A673 (cell line): ENCODE measurements at regions not wholly inside any gene's neighbourhood (a gene's known extent, or its start where the extent isn't known, plus 50 kb on each side); places are given as distances from the start of the nearest gene placed in this dataset.

Source experiments
- BruUV-seq: library from RNA; stranded (reverse); fragments of 400-500 nt; replicated peaks from 2 replicates; lab custom pipeline; 2021; lab: Mats Ljungman, UMichigan
- CTCF ChIA-PET: fragments of 300-600 bp; sonication (Branson Sonifier 250); formaldehyde crosslinking; loops from one replicate; lab custom pipeline; 2022; ENCODE audit warnings: antibody characterized with exemption; lab: Charles Lee
- POLR2A ChIA-PET: fragments of 300-600 bp; sonication (Branson Sonifier 250); formaldehyde crosslinking; loops from one replicate; lab custom pipeline; 2022; ENCODE audit warnings: antibody characterized with exemption; ENCODE audit not compliant: low non-redundant PET; lab: Charles Lee
- DNase-seq: peaks from one replicate; pipeline ENCODE4 v3.0.0-alpha.2; 2015; ENCODE audit warnings: low spot score
- H3K27ac ChIP-seq: fragments of 200-600 bp; sonication (generic); 2 replicates; pipeline ENCODE4 v1.5.1; 2016; ENCODE audit warnings: mixed run types, low read depth, mild to moderate bottlenecking, mixed read lengths, antibody characterized with exemption, low read length; ENCODE audit not compliant: poor library complexity, severe bottlenecking
- H3K27me3 ChIP-seq: fragments of 200-600 bp; sonication (generic); replicated peaks from 2 replicates; pipeline ENCODE4 v1.6.1; 2017; ENCODE audit warnings: mixed run types, low read depth, mild to moderate bottlenecking, mixed read lengths, antibody characterized with exemption, low read length; ENCODE audit not compliant: insufficient read depth, poor library complexity
- H3K36me3 ChIP-seq: fragments of 200-600 bp; sonication (generic); 2 replicates; pipeline ENCODE4 v1.6.1; 2016; ENCODE audit warnings: mixed run types, mild to moderate bottlenecking, mixed read lengths, antibody characterized with exemption, low read length; ENCODE audit not compliant: insufficient read depth, poor library complexity, severe bottlenecking
- H3K4me1 ChIP-seq: fragments of 200-600 bp; sonication (generic); 2 replicates; pipeline ENCODE4 v1.6.1; 2017; ENCODE audit warnings: mixed run types, mild to moderate bottlenecking, mixed read lengths, antibody characterized with exemption, low read length; ENCODE audit not compliant: insufficient read depth, poor library complexity, severe bottlenecking
- H3K4me3 ChIP-seq: fragments of 200-600 bp; sonication (generic); 2 replicates; pipeline ENCODE4 v1.5.1; 2016; ENCODE audit warnings: low read depth, mixed run types, mild to moderate bottlenecking, mixed read lengths, low read length; ENCODE audit not compliant: poor library complexity, severe bottlenecking
- H3K9me3 ChIP-seq: fragments of 200-600 bp; sonication (generic); 2 replicates; pipeline ENCODE4 v1.6.1; 2016; ENCODE audit warnings: mixed run types, low read depth, mild to moderate bottlenecking, mixed read lengths, antibody characterized with exemption, low read length; ENCODE audit not compliant: poor library complexity, severe bottlenecking
- CTCF ChIP-seq: fragments of 300-800, 200-600 bp; sonication (generic); conservative IDR thresholded peaks from 2 replicates; pipeline ENCODE4 v1.5.1; 2017; ENCODE audit warnings: low read depth, mild to moderate bottlenecking, antibody characterized with exemption, low read length, moderate library complexity, mixed read lengths
- EZH2 ChIP-seq: fragments of 200-600 bp; sonication (generic); IDR thresholded peaks from 2 replicates; pipeline ENCODE4 v1.6.1; 2017; ENCODE audit warnings: borderline replicate concordance, low read depth, mild to moderate bottlenecking, mixed read lengths, antibody characterized with exemption, low read length; ENCODE audit not compliant: poor library complexity, severe bottlenecking
- intact Hi-C: fragments of 100-400 bp; cut with micrococcal nuclease; formaldehyde crosslinking; loops from one replicate; pipeline ENCODE4 v1.10.0; 2022; ENCODE audit not compliant: unreplicated experiment

- no peak for TF ChIP-seq CTCF
- no peak for TF ChIP-seq EZH2
- Histone ChIP-seq H3K27ac (no peak overlapping the region), H3K36me3 (no peaks in the 10 kb centered on the region), H3K9me3 (no peaks in the 10 kb centered on the region), H3K4me3 (no peak overlapping the region), H3K4me1 (peaks cover 5% of the 10 kb centered on the region), H3K27me3 (no peaks in the 10 kb centered on the region)
- no TSS peak for BruUV-seq
- intact Hi-C loops: no loop called here
- CTCF ChIA-PET: no interaction called here
- POLR2A ChIA-PET: no interaction called here
- DNase-seq: no peak
These were observed 77.0 kb upstream of the RBMS3 start for GRCh38 chr3:29203851-29204250.

GRCh38 chr3:29207427-29207826 is 73.4 kb upstream of the RBMS3 start:
- H3K9me3 ChIP-seq: no peaks in the 10 kb centered on the region
- H3K27me3 ChIP-seq: no peaks in the 10 kb centered on the region
- H3K36me3 ChIP-seq: no peaks in the 10 kb centered on the region
- no peak overlapping the region for H3K4me3 ChIP-seq
- intact Hi-C loops: no loop called here
- H3K27ac ChIP-seq: no peak overlapping the region
- TF ChIP-seq CTCF: no peak
- TF ChIP-seq EZH2: no peak
- H3K4me1 ChIP-seq: no peaks in the 10 kb centered on the region
- DNase-seq: no peak
- CTCF ChIA-PET: no interaction called here
- POLR2A ChIA-PET: no interaction called here
- BruUV-seq: no TSS peak

DNA sequence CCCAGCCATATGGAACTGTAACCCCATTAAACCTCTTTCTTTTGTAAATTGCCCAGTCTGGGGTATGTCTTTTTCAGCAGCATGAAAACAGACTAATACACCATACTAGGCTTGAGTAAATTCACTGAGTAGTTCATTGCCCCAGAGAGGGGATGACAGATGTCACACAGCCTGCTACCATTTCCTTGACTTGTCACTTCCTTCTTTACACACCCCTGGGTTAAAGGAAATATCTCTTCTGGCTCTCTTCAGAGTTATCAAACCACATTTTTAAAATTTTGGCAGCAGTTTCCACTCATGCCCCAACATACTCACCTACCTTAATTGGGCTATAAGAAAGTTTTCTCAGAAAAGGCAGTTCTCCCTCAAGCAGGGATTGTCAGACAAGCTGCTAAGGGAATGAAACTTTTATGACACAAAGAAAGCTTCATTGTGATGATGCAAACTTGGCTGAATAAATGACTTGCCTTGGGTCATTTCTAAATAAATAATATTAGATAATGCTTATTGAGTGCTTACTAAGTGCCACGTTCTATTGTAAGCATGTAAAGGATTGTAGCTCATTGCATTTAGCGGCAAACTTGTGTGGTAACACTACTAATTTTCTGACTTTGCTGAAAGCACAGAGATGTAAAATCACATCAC is 68.0 kb upstream of the RBMS3 start:
- Histone ChIP-seq H3K4me3 (no peak overlapping the region), H3K27ac (no peak overlapping the region), H3K36me3 (no peaks in the 10 kb centered on the region), H3K27me3 (no peaks in the 10 kb centered on the region), H3K9me3 (no peaks in the 10 kb centered on the region), H3K4me1 (no peaks in the 10 kb centered on the region)
- intact Hi-C loops: no loop called here
- TF ChIP-seq EZH2 (no peak), CTCF (no peak)
- no TSS peak for BruUV-seq
- CTCF ChIA-PET: no interaction called here
- no peak for DNase-seq
- POLR2A ChIA-PET: no interaction called here
